ENCODE measurements at regions not wholly inside any gene's neighbourhood (a gene's known extent, or its start where the extent isn't known, plus 50 kb on each side); places are given as distances from the start of the nearest gene placed in this dataset.

DNA sequence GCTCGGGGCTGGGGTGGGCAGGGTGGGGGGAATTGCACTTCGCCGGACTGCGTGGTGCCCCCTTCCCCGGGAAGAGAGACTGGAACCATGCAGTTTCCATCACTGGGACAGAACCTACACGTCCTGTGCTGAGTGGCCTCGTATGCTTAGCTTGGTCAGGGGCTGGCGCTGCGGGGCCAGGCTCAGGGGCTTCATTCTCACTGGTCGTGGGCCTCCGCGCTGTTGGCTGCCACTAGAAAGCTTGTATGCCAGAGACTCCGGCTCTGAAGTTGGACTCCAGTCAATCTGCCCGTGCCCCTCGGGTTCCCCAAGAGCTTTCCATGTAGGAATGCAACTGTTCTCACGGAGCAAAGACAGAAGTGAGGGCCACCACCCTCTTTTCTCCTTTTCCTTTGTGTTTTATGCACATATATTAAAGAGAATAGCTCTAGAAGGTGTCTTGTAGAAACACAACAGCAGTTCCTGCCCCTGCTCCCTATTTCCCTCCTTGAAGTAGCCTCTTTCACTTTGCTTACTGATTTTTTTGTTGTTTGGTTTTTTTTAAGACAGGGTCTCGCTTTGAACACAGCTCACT lies 64.0 kb upstream of the YWHAQ start:
- Mint-ChIP-seq H3K4me1 (peaks cover 16% of the 10 kb centered on the region), H3K9me3 (peaks cover 3% of the 10 kb centered on the region; the same call in 1 of the 2 replicates), H3K4me3 (no peak overlapping the region), H3K27me3 (ENCODE audit: low read depth) (no peaks in the 10 kb centered on the region), H3K27ac (no peak overlapping the region), H3K36me3 (no peaks in the 10 kb centered on the region)
- peak; percentile 55 for ATAC-seq
- TF ChIP-seq CREM (CRISPR knock-in tag; IDR thresholded peaks at IDR 0.05) = no peak
- no peak for TF ChIP-seq RELA (CRISPR knock-in tag; IDR thresholded peaks at IDR 0.05; ENCODE audit: borderline replicate concordance)
- POLR2A ChIA-PET = no interaction called here
- CTCF ChIA-PET = interaction anchor here (0.5 to 1.7 kb wide), 10 partner anchors 13 to 105 kb away, joined by 3 to 5 read pairs (median 3); no protein-coding TSS in a partner anchor
- no peak for DNase-seq (ENCODE audit: low spot score)

DNA sequence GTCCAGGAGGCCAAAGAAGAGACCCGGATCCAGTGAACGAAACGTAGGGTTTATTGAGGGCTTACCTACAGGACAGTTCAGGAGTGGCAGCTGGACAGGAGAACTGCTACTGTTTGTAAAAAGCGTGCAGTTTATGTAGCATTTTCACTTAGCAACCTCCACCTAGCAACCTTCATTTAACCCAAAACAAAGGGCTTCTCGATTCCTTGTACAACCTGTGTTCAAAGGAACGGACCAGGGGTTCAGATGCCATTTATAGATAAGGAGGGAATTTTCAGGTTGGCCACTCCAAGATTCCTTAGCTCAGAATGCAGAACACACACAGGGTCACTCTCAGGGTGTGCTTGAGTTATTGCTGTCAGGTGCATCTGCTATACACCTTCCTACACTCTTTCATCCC lies 65.1 kb upstream of the YWHAQ start:
- no peak for ATAC-seq
- Mint-ChIP-seq H3K4me3 (no peak overlapping the region), H3K4me1 (peaks cover 16% of the 10 kb centered on the region), H3K9me3 (peaks cover 9% of the 10 kb centered on the region; the same call in 1 of the 2 replicates), H3K36me3 (no peaks in the 10 kb centered on the region), H3K27me3 (ENCODE audit: low read depth) (no peaks in the 10 kb centered on the region), H3K27ac (no peak overlapping the region)
- DNase-seq (ENCODE audit: low spot score) = no peak
- TF ChIP-seq MYBL2 (CRISPR knock-in tag; IDR thresholded peaks at IDR 0.05) = no peak
- ChIA-PET POLR2A (no interaction called here), CTCF (interaction anchor here (1.4 kb wide), 1 partner anchor 84 kb away, joined by 3 read pairs; no protein-coding TSS in a partner anchor)

DNA sequence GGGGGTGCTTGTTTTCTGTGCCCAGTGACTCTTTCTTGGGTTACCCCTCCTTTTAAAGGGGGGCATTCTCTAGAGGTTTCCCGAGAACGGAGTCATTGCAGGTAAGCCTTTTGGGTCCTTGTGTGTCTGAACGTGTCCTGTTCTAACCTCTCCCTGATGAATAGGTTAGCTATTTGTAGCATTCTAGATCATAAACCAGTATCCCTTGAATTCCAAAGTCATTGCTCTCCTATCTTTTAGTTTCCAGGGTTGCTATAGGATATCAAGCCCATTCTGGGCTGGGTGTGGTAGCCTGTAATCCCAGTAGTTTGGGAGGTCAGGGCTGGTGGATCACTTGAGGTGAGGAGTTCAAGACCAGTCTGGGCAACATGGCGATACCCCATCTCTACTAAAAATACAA lies 65.9 kb upstream of the YWHAQ start:
- no peak for ATAC-seq
- Mint-ChIP-seq H3K4me3 (no peak overlapping the region), H3K36me3 (no peaks in the 10 kb centered on the region), H3K27me3 (ENCODE audit: low read depth) (no peaks in the 10 kb centered on the region), H3K9me3 (peaks cover 16% of the 10 kb centered on the region; the same call in 1 of the 2 replicates), H3K4me1 (peaks cover 16% of the 10 kb centered on the region), H3K27ac (no peak overlapping the region)
- no peak for DNase-seq (ENCODE audit: low spot score)
- CTCF ChIA-PET = interaction anchor here (1.4 kb wide), 1 partner anchor 74 kb away, joined by 3 read pairs; no protein-coding TSS in a partner anchor
- POLR2A ChIA-PET = no interaction called here
- TF ChIP-seq SMAD4 (CRISPR knock-in tag; IDR thresholded peaks at IDR 0.05) (no peak), NFYB (CRISPR knock-in tag; conservative IDR thresholded peaks at IDR 0.05; ENCODE audit: low read depth) (no peak), EMX1 (CRISPR knock-in tag; IDR thresholded peaks at IDR 0.05) (no peak), JAZF1 (CRISPR knock-in tag; IDR thresholded peaks at IDR 0.05) (no peak)
- TF ChIP-seq, protein P1, sequence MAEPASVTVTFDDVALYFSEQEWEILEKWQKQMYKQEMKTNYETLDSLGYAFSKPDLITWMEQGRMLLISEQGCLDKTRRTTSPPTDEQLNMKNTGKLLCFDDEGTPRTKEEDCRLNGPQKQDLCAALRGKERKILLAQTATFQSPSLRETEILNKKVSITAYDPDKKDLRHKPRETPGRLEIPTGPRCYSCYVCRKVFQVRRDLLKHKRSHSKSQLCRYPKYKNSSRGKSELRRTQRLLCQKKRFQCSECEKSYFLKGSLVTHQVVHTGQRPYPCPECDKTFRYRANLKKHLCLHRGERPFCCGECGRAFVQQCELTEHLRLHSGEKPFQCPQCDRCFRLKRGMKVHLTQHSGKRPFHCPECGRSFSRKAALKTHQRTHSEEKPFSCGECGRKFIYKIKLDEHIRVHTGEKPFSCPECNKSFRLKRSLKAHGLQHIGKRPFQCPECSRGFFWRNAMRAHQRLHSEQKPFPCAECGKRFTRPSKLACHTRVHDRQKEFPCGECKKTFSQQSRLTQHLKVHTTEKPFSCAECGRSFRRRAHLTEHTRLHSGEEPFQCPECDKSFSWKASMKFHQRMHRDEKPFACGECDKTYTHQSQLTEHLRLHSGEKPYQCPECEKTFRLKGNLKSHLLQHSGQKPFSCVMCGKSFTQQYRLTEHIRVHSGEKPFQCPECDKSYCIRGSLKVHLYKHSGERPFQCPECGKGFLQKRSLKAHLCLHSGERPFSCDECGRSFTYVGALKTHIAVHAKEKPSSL (CRISPR knock-in tag; conservative IDR thresholded peaks at IDR 0.05) = no peak
- TF ChIP-seq, protein P2, sequence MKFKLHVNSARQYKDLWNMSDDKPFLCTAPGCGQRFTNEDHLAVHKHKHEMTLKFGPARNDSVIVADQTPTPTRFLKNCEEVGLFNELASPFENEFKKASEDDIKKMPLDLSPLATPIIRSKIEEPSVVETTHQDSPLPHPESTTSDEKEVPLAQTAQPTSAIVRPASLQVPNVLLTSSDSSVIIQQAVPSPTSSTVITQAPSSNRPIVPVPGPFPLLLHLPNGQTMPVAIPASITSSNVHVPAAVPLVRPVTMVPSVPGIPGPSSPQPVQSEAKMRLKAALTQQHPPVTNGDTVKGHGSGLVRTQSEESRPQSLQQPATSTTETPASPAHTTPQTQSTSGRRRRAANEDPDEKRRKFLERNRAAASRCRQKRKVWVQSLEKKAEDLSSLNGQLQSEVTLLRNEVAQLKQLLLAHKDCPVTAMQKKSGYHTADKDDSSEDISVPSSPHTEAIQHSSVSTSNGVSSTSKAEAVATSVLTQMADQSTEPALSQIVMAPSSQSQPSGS (CRISPR knock-in tag; IDR thresholded peaks at IDR 0.05; ENCODE audit: borderline replicate concordance, low read depth) = no peak
- TF ChIP-seq, protein P3, sequence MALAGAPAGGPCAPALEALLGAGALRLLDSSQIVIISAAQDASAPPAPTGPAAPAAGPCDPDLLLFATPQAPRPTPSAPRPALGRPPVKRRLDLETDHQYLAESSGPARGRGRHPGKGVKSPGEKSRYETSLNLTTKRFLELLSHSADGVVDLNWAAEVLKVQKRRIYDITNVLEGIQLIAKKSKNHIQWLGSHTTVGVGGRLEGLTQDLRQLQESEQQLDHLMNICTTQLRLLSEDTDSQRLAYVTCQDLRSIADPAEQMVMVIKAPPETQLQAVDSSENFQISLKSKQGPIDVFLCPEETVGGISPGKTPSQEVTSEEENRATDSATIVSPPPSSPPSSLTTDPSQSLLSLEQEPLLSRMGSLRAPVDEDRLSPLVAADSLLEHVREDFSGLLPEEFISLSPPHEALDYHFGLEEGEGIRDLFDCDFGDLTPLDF (CRISPR knock-in tag; IDR thresholded peaks at IDR 0.05) = no peak
- TF ChIP-seq, protein P4, sequence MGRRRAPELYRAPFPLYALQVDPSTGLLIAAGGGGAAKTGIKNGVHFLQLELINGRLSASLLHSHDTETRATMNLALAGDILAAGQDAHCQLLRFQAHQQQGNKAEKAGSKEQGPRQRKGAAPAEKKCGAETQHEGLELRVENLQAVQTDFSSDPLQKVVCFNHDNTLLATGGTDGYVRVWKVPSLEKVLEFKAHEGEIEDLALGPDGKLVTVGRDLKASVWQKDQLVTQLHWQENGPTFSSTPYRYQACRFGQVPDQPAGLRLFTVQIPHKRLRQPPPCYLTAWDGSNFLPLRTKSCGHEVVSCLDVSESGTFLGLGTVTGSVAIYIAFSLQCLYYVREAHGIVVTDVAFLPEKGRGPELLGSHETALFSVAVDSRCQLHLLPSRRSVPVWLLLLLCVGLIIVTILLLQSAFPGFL (CRISPR knock-in tag; IDR thresholded peaks at IDR 0.05; ENCODE audit: borderline replicate concordance) = no peak

DNA sequence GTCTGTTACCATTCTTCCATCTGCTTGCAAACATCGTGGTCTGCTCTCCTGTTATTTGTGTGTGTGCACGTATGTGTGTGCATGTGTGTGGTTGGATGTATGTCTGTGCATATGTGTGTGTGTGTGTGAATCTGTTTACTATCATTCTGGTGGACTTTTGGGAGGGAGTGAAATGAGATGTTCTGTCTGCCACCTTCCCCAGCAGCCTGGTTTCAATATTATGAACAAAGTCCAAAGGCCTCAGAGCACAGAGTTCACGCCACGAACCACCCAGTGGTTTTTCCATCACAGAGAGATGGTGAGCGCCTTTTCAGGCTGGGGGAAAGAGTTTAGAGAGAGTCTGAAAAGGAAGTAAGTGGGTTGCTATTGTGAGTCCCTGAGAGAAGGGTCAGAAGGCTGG lies 67.1 kb upstream of the YWHAQ start:
- CTCF ChIA-PET = no interaction called here
- POLR2A ChIA-PET = no interaction called here
- no peaks in the 10 kb centered on the region for H3K36me3 Mint-ChIP-seq
- no peaks in the 10 kb centered on the region for H3K27me3 Mint-ChIP-seq (ENCODE audit: low read depth)
- H3K4me3 Mint-ChIP-seq = no peak overlapping the region
- peaks cover 22% of the 10 kb centered on the region for H3K9me3 Mint-ChIP-seq
- no peak for ATAC-seq
- peaks cover 6% of the 10 kb centered on the region for H3K4me1 Mint-ChIP-seq
- DNase-seq (ENCODE audit: low spot score) = no peak
- H3K27ac Mint-ChIP-seq = no peak overlapping the region
- TF ChIP-seq PRRX2 (CRISPR knock-in tag; IDR thresholded peaks at IDR 0.05) (no peak), ETV6 (CRISPR knock-in tag; IDR thresholded peaks at IDR 0.05) (no peak), ZNF219 (CRISPR knock-in tag; IDR thresholded peaks at IDR 0.05; ENCODE audit: borderline replicate concordance) (no peak), SP1 (CRISPR knock-in tag; conservative IDR thresholded peaks at IDR 0.05) (no peak)
- TF ChIP-seq, protein P5, sequence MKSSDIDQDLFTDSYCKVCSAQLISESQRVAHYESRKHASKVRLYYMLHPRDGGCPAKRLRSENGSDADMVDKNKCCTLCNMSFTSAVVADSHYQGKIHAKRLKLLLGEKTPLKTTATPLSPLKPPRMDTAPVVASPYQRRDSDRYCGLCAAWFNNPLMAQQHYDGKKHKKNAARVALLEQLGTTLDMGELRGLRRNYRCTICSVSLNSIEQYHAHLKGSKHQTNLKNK (CRISPR knock-in tag; IDR thresholded peaks at IDR 0.05) = no peak
- TF ChIP-seq, protein P6, sequence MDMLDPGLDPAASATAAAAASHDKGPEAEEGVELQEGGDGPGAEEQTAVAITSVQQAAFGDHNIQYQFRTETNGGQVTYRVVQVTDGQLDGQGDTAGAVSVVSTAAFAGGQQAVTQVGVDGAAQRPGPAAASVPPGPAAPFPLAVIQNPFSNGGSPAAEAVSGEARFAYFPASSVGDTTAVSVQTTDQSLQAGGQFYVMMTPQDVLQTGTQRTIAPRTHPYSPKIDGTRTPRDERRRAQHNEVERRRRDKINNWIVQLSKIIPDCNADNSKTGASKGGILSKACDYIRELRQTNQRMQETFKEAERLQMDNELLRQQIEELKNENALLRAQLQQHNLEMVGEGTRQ (CRISPR knock-in tag; IDR thresholded peaks at IDR 0.05) = no peak
- TF ChIP-seq, protein P7, sequence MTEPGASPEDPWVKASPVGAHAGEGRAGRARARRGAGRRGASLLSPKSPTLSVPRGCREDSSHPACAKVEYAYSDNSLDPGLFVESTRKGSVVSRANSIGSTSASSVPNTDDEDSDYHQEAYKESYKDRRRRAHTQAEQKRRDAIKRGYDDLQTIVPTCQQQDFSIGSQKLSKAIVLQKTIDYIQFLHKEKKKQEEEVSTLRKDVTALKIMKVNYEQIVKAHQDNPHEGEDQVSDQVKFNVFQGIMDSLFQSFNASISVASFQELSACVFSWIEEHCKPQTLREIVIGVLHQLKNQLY (CRISPR knock-in tag; IDR thresholded peaks at IDR 0.05) = no peak

Data from WTC11 (cell line).